Left ventricle myocardium superior (tissue), 1 donor: ENCODE measurements at regions not wholly inside any gene's neighbourhood (a gene's known extent, or its start where the extent isn't known, plus 50 kb on each side); places are given as distances from the start of the nearest gene placed in this dataset.

Experiments used
- ATAC-seq: fragments of 200-7000 bp; cut with Tn5 transposase; one replicate; pipeline ENCODE4 v1.9.1; 2020; ENCODE audit warnings: mild to moderate bottlenecking, moderate library complexity
- DNase-seq: peaks from one replicate; pipeline ENCODE4 v3.0.0-alpha.2; 2020
- intact Hi-C: fragments of 100-400 bp; cut with micrococcal nuclease; formaldehyde crosslinking; loops from one replicate; pipeline ENCODE4 v1.11.0; 2022
- donor health status: DM: no; HTN: yes; CAD: no; lungs with severe emphysema.

DNA sequence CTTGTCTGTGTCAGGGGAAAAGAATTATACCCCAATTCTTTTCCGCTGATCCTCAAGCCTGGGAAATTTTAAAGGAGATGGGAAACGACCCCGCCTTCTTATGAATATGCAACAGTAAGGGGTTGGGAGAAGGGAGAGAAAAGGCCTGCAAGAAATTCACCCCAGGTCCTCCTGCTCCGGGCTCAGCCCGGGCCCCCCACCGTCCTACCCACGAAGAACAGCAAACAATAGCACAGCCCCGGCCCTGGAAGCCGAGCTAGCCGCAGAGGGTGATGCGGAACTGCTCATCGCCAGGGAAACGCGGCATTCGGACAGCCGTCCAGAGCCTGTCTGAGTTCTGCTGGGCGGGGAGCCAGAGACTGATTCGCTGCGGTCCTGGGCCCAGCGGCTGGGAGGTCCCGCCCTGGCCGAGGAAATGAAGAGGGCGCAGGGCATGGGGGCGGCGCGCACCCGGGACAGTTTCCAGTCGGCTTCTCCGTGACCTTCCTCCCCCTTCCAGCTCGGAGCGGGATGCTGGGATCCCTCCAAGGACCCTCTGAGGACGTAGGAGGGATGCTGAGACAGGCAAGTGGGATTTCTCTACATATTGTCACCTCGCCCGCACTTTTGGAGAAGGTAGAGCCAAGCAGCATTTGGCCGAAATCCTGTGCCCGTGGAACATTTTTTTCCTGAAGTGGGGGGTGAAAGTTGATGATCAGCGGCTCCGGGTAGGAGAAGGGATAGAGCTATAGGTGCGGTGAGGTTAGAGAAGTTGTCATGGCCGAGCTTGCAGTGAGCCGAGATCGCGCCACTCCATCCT lies 82.3 kb upstream of the C1QTNF9B start:
- ATAC-seq (peak; percentile 95), DNase-seq (peak; percentile 84)
- intact Hi-C loops: no loop called here

DNA sequence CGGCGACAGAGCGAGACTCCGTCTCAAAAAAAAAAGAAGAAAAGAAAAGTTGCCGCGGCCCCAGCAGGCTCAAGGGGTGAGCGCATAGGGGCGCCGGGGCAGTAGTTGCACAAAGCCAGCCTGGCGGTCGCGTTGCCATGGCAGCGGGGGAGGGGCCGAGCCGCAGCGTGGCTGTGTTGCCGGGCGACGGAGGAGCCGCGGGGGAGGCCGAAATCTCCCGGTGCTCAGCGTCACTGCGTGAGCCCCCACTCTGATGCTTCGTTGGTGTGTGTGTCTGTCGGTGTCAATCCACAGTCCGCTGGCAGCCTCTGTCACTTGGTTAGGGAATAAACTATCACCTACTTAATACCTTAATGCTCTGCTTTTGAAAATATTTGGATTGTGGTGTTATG lies 82.9 kb upstream of the C1QTNF9B start:
- ATAC-seq (peak; percentile 95), DNase-seq (peak; percentile 92)
- intact Hi-C loops: no loop called here

DNA sequence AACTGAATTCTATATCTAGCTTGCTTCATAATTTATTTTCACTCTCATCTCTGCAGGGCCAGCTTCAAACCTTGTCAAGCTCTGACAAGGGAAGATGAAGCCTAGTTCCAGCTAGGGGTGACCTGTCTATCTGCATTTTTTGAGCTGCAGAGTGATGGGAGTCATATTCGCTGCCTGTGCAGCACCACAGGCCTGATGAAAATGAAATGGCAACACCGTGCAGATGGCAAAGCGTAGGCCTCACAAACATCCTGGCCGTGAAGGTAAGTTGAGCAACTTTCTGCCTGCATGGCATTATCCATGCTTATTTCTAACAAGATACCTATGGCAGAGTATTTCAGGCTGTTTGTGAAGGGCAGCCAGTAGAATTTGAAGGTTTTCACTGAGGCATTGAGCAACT lies 86.4 kb upstream of the C1QTNF9B start:
- DNase-seq: no peak
- no peak for ATAC-seq
- intact Hi-C loops: no loop called here

GRCh38 chr13:23984546-23984945 lies 87.2 kb upstream of the C1QTNF9B start:
- no peak for ATAC-seq
- intact Hi-C loops: no loop called here
- no peak for DNase-seq

DNA sequence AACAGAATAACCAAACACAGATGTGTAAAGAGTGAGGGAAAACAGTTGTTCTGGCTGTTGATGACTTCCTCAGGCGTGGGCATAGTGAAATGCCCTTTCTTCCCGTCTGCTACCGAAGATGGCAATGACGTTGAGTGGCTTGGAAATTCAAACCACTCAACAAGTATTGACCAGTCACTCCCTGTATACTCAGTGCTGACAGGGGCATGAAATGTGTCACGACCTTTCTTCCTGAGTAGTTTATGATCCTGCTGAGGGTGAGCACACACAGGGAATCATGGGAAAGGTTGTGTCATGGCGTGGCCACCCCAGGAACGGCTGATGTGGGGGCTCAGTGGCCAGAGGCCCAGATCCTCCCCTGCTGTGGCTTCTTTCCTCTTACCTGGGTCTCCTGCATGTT lies 87.8 kb upstream of the C1QTNF9B start:
- intact Hi-C loops: no loop called here
- no peak for DNase-seq
- no peak for ATAC-seq

DNA sequence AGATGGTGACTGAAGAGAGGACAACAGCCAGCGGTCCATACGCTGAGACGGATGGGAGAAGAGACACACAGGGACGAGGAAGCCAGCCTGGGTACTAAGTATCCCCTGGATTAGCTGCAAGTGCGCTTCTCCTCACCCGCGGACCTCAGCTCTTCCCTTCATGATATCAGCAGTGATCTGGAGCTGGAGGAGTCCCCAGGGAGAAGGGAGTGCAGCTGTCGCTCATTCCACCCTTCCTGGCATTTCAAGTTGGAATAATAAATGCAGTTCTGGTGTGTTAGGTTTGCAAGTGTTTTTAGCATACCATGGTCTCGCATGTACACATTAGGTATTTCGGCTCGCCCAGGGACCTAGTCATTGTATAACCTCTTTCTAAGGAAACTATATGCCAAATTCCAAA lies 88.5 kb upstream of the C1QTNF9B start:
- intact Hi-C loops: no loop called here
- DNase-seq: no peak
- no peak for ATAC-seq

DNA sequence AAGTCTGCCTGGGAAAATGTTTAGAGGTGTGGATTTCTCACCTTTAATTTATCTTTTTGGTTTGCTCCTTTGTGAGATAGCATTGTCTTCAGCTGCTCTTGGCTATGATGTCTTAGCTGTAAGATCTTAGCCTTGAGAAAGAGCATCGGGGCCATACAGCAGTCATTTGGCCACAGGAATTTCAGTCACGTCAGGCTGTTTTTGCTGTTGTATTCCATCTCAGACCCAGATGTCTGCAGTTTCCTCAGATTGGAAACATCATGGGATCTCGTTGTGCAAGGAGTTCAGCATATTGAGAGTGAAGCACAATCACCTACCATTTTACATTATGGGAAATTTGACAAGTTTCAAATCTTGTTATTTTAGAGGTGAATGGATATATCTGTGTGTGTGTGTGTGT lies 89.3 kb upstream of the C1QTNF9B start:
- intact Hi-C loops: no loop called here

GRCh38 chr13:23987331-23987894 lies 90.1 kb upstream of the C1QTNF9B start:
- intact Hi-C loops: no loop called here
- no peak for ATAC-seq
- DNase-seq: no peak

More for the DNA sequence above, 89.3 kb upstream of the C1QTNF9B start:
- DNase-seq: no peak
- ATAC-seq: no peak

DNA sequence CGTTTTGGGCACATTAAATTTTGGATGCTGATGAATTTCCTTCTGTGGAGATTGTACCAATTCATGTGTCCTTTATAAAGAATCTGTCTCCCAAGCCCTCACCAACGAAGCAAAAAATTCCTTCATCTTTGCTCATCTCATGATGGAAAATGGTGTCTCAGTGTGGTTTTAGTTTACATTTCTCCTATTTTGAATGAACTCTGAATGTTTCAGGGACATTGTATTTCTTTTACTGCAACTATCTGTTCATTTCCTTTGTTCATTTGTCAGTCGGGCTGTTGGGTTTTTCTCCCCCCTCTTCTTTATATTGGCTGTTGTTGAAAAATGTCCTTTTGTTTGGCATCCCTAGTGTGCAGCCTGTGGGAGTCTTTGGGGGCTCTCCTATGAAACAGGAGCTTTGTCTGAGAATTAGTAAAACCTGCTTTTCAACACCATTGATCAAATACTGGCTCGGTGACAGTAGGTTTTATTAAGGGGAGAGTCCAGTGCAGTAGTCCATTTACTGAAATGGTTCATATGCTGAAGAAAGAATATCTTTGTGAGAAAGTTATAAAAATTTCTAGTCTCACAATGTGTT lies 91.3 kb upstream of the C1QTNF9B start:
- no peak for ATAC-seq
- DNase-seq: no peak
- intact Hi-C loops: no loop called here

DNA sequence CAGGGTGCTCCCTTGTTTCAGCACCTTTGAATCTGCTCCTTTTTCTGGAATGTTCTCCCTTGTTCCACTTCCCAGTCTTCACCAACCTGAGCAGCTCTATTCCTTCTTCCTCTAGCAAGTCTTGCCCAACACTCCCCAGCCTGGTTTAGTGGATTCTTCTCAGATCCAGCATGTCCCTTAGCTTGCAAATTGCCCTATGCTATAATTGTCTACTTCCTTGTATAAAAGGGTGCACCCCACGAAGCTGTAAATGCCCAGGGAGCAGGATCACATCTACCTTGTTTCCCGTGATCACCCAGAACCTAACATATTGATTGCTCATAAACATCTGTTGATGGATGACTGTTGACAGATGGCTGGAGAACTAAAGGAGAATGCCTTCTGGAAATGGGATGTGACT lies 93.2 kb upstream of the C1QTNF9B start:
- ATAC-seq: no peak
- intact Hi-C loops: no loop called here
- no peak for DNase-seq

GRCh38 chr13:23991119-23991518 lies 93.8 kb upstream of the C1QTNF9B start:
- ATAC-seq (no peak), DNase-seq (no peak)
- intact Hi-C loops: no loop called here

- intact Hi-C loops: no loop called here
- no peak for DNase-seq
- peak; percentile 62 for ATAC-seq
Observed at GRCh38 chr13:23992781-23993679, 95.7 kb upstream of the C1QTNF9B start.

DNA sequence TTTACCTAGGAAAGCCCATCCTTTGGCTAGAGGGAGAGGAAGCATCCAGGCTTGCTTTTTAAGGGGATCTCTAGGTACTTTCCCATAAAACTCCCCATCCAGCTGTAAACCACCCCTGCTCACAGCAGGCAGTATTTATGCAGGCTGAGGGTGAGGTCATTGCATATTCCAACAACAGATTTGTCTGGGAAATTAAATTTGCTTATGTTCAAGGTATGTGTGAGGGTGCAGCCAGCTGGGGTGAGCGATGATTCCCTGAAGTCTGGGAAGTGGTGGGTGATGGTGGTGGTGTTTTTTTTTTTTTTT lies 96.3 kb upstream of the C1QTNF9B start:
- DNase-seq: no peak
- no peak for ATAC-seq
- intact Hi-C loops: no loop called here

DNA sequence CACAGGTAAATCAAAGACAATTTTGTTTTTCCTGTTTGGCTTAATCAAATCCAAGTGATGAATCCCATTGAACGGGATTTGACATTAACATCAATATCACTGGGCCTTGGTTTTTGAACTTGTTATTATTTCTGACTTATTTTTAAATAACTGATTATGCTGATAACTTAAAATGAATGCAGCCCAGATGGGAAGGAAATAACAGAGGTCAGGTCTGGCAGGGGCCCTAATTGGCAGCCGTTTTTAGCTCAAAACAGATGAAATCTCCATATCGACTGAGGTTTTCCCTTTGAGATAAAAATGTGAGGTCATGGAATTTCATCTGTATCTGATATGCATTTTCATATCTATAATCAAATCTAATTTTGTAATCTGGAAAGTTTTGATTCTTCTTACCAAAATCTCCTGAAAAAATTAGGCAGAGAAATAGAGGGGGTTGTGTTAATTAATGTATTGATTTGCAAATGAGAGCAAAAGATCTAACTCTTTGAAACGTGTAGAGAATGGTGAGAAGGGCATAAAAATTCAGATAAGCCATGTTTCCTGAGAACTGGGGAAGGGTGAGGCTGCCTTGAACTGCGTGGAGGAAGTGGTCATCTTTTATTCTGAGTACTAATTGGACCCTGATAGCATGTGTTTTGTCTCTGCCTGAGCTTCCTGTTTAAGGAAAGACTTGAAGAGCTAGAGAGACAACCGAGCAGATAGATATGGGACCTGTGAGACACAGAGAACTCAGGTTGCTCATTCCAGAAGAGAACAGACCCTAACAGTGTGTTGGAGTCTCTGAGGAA lies 98.2 kb upstream of the C1QTNF9B start:
- no peak for DNase-seq
- ATAC-seq: peak; percentile 63
- intact Hi-C loops: no loop called here

GRCh38 chr13:23996456-23996855 lies 99.2 kb upstream of the C1QTNF9B start:
- DNase-seq (no peak), ATAC-seq (no peak)
- intact Hi-C loops: no loop called here

DNA sequence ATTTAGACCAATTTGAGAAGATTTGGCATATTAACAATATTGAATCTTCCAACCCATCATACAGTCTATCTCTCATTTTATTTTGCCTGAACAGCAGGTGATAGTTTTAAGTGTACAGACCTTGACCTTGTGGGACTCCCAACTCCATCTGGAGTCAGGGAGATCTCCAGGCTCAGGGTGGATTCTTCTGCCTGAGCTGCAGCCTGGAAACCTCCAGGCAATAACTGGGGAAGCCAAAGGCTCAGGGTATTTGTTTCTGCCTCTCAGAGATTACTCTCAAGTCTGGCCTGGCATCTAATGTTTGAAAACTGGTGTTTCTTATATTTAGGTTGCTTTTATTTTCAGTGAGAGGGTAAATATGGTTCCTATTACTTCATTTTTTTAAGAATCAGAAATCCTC lies 102.1 kb upstream of the C1QTNF9B start:
- ATAC-seq (no peak), DNase-seq (no peak)
- intact Hi-C loops: no loop called here

- intact Hi-C loops: no loop called here
- DNase-seq (no peak), ATAC-seq (no peak)
Observed at GRCh38 chr13:24002206-24002815, 105.0 kb upstream of the C1QTNF9B start.

DNA sequence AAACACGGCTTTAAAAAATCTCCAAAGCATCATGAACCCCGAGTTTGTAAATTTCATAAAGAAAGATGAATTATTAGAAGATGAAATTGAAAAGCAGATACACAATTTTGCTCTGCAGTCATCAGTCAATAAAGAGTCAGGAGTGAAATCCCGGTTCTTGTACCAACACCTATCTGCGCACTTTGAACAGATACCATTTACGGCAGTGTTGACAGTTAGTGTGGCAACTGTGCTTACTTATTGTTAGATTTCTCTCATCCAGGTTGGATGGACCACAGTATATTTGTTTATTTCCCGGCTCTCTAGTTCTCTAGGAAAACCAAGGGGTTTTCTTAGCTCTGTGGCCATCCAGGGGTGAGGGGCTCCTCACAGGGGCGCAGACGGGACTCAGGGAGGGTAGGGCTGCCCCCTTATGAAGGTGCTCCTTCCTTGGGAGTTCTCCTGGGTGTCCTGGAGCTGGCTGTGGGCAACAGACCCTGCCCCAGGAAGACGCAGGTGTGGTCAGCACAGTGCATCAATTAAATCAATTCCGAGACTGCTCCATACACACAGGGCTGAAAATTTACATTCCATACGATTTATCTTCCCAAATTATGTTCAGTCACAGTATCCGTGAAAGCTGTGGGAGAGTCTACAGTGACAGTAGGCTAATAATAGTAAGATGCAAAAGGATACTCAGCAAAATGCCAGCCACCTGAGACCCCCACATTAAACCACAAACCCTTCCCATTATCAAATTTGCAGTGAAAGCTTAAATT lies 107.0 kb upstream of the C1QTNF9B start:
- DNase-seq (no peak), ATAC-seq (no peak)
- intact Hi-C loops: no loop called here
